ENCODE measurements at regions not wholly inside any gene's neighbourhood (a gene's known extent, or its start where the extent isn't known, plus 50 kb on each side); places are given as distances from the start of the nearest gene placed in this dataset.

GRCh38 chr16:5502944-5503343, 405.3 kb upstream of the EEF2KMT start:
- Mint-ChIP-seq H3K9me3 (peaks cover 2% of the 10 kb centered on the region), H3K27me3 (no peaks in the 10 kb centered on the region), H3K4me1 (no peaks in the 10 kb centered on the region), H3K27ac (no peak overlapping the region), H3K36me3 (no peaks in the 10 kb centered on the region), H3K4me3 (no peak overlapping the region)
- no peak for DNase-seq (ENCODE audit: low spot score in 2 of 2)
- ATAC-seq (ENCODE audit: low read depth): no peak

DNA sequence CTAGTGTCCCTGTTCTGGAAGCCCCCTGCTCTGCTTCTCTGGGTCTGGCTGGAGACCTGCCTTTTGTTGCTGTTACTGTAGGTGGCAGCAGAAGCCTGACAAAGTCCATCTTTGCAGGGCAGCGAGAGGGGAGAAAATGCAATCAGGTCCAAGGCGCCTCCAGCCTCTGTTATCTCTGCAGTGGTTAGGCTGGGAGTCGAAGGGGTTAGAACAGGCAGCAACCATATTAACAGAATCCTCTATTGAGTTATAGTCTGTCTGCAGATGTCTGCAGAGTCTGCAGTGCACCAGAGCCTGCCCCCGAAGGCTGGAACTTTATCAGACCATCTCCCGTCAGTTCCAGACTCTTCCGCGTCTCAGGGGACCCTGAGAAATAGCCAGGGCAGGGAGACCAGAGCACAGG, 404.9 kb upstream of the EEF2KMT start:
- peaks cover 2% of the 10 kb centered on the region for H3K9me3 Mint-ChIP-seq
- H3K27me3 Mint-ChIP-seq: no peaks in the 10 kb centered on the region
- ATAC-seq (ENCODE audit: low read depth): no peak
- DNase-seq (ENCODE audit: low spot score in 2 of 2): no peak
- H3K36me3 Mint-ChIP-seq: no peaks in the 10 kb centered on the region
- no peak overlapping the region for H3K4me3 Mint-ChIP-seq
- H3K4me1 Mint-ChIP-seq: no peaks in the 10 kb centered on the region
- no peak overlapping the region for H3K27ac Mint-ChIP-seq

DNA sequence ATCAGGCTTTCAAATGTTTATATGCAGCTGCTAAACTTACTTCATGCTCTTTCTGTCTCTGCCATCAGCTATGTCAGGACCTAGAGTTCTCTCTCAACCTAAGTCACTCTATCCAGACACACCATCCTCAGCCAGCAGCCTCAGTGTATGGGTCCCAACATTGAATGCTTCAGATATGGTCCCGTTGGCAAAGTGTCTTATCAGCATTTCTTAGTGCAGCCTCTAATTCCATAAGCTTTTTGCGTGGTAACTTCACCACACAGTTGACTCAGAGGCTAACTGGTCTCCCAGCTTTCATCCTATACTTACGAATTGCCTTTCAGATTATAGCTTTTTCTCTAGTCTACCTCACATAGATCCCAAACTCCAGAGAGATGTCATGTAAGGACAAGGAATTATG, 402.9 kb upstream of the EEF2KMT start:
- DNase-seq (ENCODE audit: low spot score in 2 of 2) (no peak), ATAC-seq (ENCODE audit: low read depth) (no peak)
- Mint-ChIP-seq H3K27ac (no peak overlapping the region), H3K4me1 (no peaks in the 10 kb centered on the region), H3K27me3 (no peaks in the 10 kb centered on the region), H3K36me3 (no peaks in the 10 kb centered on the region), H3K4me3 (no peak overlapping the region), H3K9me3 (peaks cover 5% of the 10 kb centered on the region)

- Mint-ChIP-seq H3K4me1 (no peaks in the 10 kb centered on the region), H3K36me3 (no peaks in the 10 kb centered on the region), H3K27ac (no peak overlapping the region), H3K9me3 (peaks cover 5% of the 10 kb centered on the region), H3K27me3 (no peaks in the 10 kb centered on the region), H3K4me3 (no peak overlapping the region)
- ATAC-seq (ENCODE audit: low read depth) (no peak), DNase-seq (ENCODE audit: low spot score in 2 of 2) (no peak)
Observed at GRCh38 chr16:5498562-5498961, 401.0 kb upstream of the EEF2KMT start.

GRCh38 chr16:5496013-5496412, 398.4 kb upstream of the EEF2KMT start:
- ATAC-seq (ENCODE audit: low read depth): no peak
- no peak overlapping the region for H3K27ac Mint-ChIP-seq
- H3K4me1 Mint-ChIP-seq: no peaks in the 10 kb centered on the region
- no peaks in the 10 kb centered on the region for H3K27me3 Mint-ChIP-seq
- H3K9me3 Mint-ChIP-seq: peaks cover 5% of the 10 kb centered on the region
- H3K4me3 Mint-ChIP-seq: no peak overlapping the region
- DNase-seq (ENCODE audit: low spot score in 2 of 2): no peak
- H3K36me3 Mint-ChIP-seq: no peaks in the 10 kb centered on the region

DNA sequence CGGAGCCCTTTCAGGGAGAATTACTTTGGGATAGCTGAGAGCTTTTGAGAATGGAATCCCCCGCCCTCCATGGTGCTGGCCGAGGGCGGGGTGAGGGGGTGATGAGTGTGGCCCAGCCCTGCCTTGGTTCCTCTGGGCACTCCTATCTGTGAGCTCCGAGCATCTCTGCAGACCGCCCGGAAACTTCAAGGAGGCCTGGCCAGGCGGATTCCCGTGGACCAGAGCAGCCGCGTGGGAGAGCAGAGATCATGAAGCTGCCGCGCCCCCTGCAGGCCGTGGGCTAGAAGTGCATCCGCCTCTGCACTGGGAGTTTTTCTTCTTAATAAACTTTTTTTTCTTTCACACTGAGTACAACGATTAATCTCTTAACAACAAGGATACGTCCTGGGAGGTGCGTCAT, 392.9 kb upstream of the EEF2KMT start:
- Mint-ChIP-seq H3K9me3 (no peaks in the 10 kb centered on the region), H3K4me1 (no peaks in the 10 kb centered on the region), H3K27ac (no peak overlapping the region), H3K36me3 (no peaks in the 10 kb centered on the region), H3K4me3 (no peak overlapping the region), H3K27me3 (no peaks in the 10 kb centered on the region)
- ATAC-seq (ENCODE audit: low read depth) (no peak), DNase-seq (ENCODE audit: low spot score in 2 of 2) (no peak)

- Mint-ChIP-seq H3K27ac (no peak overlapping the region), H3K4me1 (no peaks in the 10 kb centered on the region), H3K9me3 (no peaks in the 10 kb centered on the region), H3K27me3 (no peaks in the 10 kb centered on the region), H3K36me3 (no peaks in the 10 kb centered on the region), H3K4me3 (no peak overlapping the region)
- ATAC-seq (ENCODE audit: low read depth) (no peak), DNase-seq (ENCODE audit: low spot score in 2 of 2) (no peak)
Observed at GRCh38 chr16:5488581-5488980, 391.0 kb upstream of the EEF2KMT start.

DNA sequence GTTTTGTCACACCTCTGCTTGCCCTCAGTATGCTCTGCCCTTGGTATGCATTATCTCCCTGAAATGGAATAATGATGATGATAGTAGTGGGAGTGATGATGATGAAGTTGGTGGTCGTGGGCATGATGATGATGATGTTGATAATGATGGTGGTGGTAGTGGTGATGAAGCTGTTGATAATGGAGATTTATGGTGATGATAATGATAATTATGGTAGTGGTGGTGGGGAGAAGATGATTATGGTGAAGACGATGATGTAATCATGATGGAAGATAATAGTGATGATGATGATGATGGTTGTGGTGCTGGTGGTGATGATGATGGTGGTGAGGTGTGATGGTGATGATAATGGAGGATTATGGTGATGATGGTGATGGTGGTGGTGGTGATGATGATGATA, 390.1 kb upstream of the EEF2KMT start:
- Mint-ChIP-seq H3K36me3 (no peaks in the 10 kb centered on the region), H3K9me3 (no peaks in the 10 kb centered on the region), H3K4me3 (no peak overlapping the region), H3K4me1 (no peaks in the 10 kb centered on the region), H3K27me3 (no peaks in the 10 kb centered on the region), H3K27ac (no peak overlapping the region)
- no peak for ATAC-seq (ENCODE audit: low read depth)
- no peak for DNase-seq (ENCODE audit: low spot score in 2 of 2)

- H3K9me3 Mint-ChIP-seq: peaks cover 1% of the 10 kb centered on the region
- no peak for DNase-seq (ENCODE audit: low spot score in 2 of 2)
- H3K27ac Mint-ChIP-seq: no peak overlapping the region
- H3K4me3 Mint-ChIP-seq: no peak overlapping the region
- ATAC-seq (ENCODE audit: low read depth): no peak
- no peaks in the 10 kb centered on the region for H3K36me3 Mint-ChIP-seq
- H3K4me1 Mint-ChIP-seq: no peaks in the 10 kb centered on the region
- no peaks in the 10 kb centered on the region for H3K27me3 Mint-ChIP-seq
Observed at GRCh38 chr16:5482256-5482655, 384.7 kb upstream of the EEF2KMT start.

GRCh38 chr16:5480431-5481195, 383.0 kb upstream of the EEF2KMT start:
- Mint-ChIP-seq H3K9me3 (peaks cover 1% of the 10 kb centered on the region), H3K4me3 (no peak overlapping the region), H3K36me3 (no peaks in the 10 kb centered on the region), H3K27me3 (no peaks in the 10 kb centered on the region), H3K4me1 (no peaks in the 10 kb centered on the region), H3K27ac (no peak overlapping the region)
- DNase-seq (ENCODE audit: low spot score in 2 of 2): no peak
- no peak for ATAC-seq (ENCODE audit: low read depth)

DNA sequence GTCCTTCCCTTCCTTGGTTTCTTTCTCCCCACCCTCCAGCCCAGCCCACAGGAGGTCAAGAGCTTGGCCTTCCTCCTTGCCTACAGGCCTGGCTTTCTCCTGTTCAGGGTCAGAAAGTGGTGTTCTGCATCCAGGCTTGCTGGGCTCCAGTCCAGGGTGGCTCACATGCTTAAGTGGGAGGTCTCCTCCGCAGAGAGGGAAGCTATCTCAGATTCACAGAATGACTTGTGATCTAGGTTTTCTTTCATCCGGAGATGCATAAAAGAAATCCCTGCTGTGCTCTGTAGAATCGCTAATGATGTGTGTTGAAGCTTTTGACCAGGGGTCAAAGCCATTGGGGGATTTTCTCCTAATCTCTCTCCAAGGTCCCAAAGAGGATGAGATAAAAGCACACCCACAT, 382.3 kb upstream of the EEF2KMT start:
- DNase-seq (ENCODE audit: low spot score in 2 of 2) (no peak), ATAC-seq (ENCODE audit: low read depth) (no peak)
- H3K4me1 Mint-ChIP-seq: no peaks in the 10 kb centered on the region
- H3K9me3 Mint-ChIP-seq: peaks cover 1% of the 10 kb centered on the region
- H3K36me3 Mint-ChIP-seq: no peaks in the 10 kb centered on the region
- no peak overlapping the region for H3K4me3 Mint-ChIP-seq
- H3K27ac Mint-ChIP-seq: no peak overlapping the region
- no peaks in the 10 kb centered on the region for H3K27me3 Mint-ChIP-seq

DNA sequence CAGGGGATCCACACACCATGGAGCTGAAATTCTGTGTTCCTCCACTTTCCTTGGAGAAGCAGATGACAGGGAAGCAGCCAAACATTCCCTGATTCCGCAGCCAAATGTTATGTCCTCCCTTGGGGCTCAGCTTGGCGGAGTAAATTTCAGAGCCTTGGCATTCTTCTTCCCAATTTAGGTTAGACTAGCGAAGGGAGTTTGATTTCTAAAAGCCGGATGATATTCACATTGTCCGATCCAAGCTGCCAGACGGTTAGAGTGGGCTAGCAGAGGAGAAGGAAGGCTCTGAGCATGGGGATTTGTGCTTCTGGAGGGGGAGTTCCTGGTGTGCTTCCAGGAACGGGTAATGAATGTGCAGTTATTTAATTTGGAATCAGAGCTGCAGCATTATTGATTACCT, 380.4 kb upstream of the EEF2KMT start:
- Mint-ChIP-seq H3K27ac (no peak overlapping the region), H3K27me3 (peaks cover 6% of the 10 kb centered on the region), H3K36me3 (peaks cover 1% of the 10 kb centered on the region), H3K9me3 (peaks cover 8% of the 10 kb centered on the region), H3K4me3 (no peak overlapping the region), H3K4me1 (peaks cover 2% of the 10 kb centered on the region)
- ATAC-seq (ENCODE audit: low read depth) (no peak), DNase-seq (ENCODE audit: low spot score in 2 of 2) (no peak)

- Mint-ChIP-seq H3K27ac (no peak overlapping the region), H3K4me3 (no peak overlapping the region), H3K27me3 (peaks cover 6% of the 10 kb centered on the region), H3K4me1 (peaks cover 2% of the 10 kb centered on the region), H3K9me3 (peaks cover 9% of the 10 kb centered on the region), H3K36me3 (peaks cover 1% of the 10 kb centered on the region)
- DNase-seq (ENCODE audit: low spot score in 2 of 2) (no peak), ATAC-seq (ENCODE audit: low read depth) (no peak)
Observed at GRCh38 chr16:5477251-5477650, 379.7 kb upstream of the EEF2KMT start.

- no peak for ATAC-seq (ENCODE audit: low read depth)
- peaks cover 1% of the 10 kb centered on the region for H3K36me3 Mint-ChIP-seq
- no peak for DNase-seq (ENCODE audit: low spot score in 2 of 2)
- no peak overlapping the region for H3K4me3 Mint-ChIP-seq
- peaks cover 8% of the 10 kb centered on the region for H3K27me3 Mint-ChIP-seq
- peaks cover 11% of the 10 kb centered on the region for H3K9me3 Mint-ChIP-seq
- H3K27ac Mint-ChIP-seq: no peak overlapping the region
- peaks cover 2% of the 10 kb centered on the region for H3K4me1 Mint-ChIP-seq
Observed at GRCh38 chr16:5472552-5472951, 375.0 kb upstream of the EEF2KMT start.

- ATAC-seq (ENCODE audit: low read depth): no peak
- Mint-ChIP-seq H3K27ac (no peak overlapping the region), H3K9me3 (peaks cover 9% of the 10 kb centered on the region), H3K4me1 (peaks cover 2% of the 10 kb centered on the region), H3K36me3 (peaks cover 1% of the 10 kb centered on the region), H3K27me3 (peaks cover 4% of the 10 kb centered on the region), H3K4me3 (no peak overlapping the region)
- no peak for DNase-seq (ENCODE audit: low spot score in 2 of 2)
Observed at GRCh38 chr16:5468488-5468887, 370.9 kb upstream of the EEF2KMT start.

Measured in memory B cell (primary cell).